A673 (cell line): ENCODE measurements at regions not wholly inside any gene's neighbourhood (a gene's known extent, or its start where the extent isn't known, plus 50 kb on each side); places are given as distances from the start of the nearest gene placed in this dataset.

ENCODE experiments used
- CTCF ChIP-seq: fragments of 300-800, 200-600 bp; sonication (generic); conservative IDR thresholded peaks from 2 replicates; pipeline ENCODE4 v1.5.1; 2017; ENCODE audit warnings: low read depth, mild to moderate bottlenecking, antibody characterized with exemption, low read length, moderate library complexity, mixed read lengths
- EZH2 ChIP-seq: fragments of 200-600 bp; sonication (generic); IDR thresholded peaks from 2 replicates; pipeline ENCODE4 v1.6.1; 2017; ENCODE audit warnings: borderline replicate concordance, low read depth, mild to moderate bottlenecking, mixed read lengths, antibody characterized with exemption, low read length; ENCODE audit not compliant: poor library complexity, severe bottlenecking

GRCh38 chr2:224209555-224210285 lies 170.6 kb upstream of the SERPINE2 start:
- TF ChIP-seq CTCF (no peak), EZH2 (no peak)
